ENCODE measurements at regions not wholly inside any gene's neighbourhood (a gene's known extent, or its start where the extent isn't known, plus 50 kb on each side); places are given as distances from the start of the nearest gene placed in this dataset.
"Not testable (repeated sequence)": the region's sequence is repeated elsewhere in the genome, so short reads cannot be mapped to it uniquely, and the experiment has no call there.

DNA sequence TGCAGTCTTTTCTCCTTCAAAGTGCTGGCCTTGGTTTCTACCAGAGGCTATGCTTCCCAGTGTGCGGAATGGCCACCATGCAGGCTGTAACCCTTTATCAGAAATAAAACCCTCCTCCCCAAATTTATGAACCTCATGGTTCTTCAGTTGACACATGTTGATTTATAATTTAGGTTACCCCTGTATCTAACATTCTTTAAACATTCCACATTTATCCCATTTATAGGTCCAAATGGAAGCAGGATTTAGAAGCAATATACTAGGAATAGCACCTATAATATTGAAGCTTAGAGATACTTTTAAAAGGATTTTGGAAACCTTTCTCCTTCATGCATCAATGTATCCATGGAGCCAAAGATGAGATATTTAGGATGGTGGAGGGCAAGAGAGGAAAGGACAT lies 438.8 kb upstream of the C16orf82 start (continued):
- TF ChIP-seq, protein P1, sequence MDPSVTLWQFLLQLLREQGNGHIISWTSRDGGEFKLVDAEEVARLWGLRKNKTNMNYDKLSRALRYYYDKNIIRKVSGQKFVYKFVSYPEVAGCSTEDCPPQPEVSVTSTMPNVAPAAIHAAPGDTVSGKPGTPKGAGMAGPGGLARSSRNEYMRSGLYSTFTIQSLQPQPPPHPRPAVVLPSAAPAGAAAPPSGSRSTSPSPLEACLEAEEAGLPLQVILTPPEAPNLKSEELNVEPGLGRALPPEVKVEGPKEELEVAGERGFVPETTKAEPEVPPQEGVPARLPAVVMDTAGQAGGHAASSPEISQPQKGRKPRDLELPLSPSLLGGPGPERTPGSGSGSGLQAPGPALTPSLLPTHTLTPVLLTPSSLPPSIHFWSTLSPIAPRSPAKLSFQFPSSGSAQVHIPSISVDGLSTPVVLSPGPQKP (IDR thresholded peaks at IDR 0.05; ENCODE audit: low read depth, low read length): no peak
- TF ChIP-seq SPI1 (IDR thresholded peaks at IDR 0.05; ENCODE audit: borderline replicate concordance, insufficient read depth, low read depth, low read length) (no peak), STAT1 (conservative IDR thresholded peaks at IDR 0.05) (no peak), GATAD2B (conservative IDR thresholded peaks at IDR 0.05; ENCODE audit: low read depth) (no peak), HDAC2 (IDR thresholded peaks at IDR 0.05) (no peak), RAD51 (IDR thresholded peaks at IDR 0.05) (no peak)
- TF ChIP-seq, protein P2, sequence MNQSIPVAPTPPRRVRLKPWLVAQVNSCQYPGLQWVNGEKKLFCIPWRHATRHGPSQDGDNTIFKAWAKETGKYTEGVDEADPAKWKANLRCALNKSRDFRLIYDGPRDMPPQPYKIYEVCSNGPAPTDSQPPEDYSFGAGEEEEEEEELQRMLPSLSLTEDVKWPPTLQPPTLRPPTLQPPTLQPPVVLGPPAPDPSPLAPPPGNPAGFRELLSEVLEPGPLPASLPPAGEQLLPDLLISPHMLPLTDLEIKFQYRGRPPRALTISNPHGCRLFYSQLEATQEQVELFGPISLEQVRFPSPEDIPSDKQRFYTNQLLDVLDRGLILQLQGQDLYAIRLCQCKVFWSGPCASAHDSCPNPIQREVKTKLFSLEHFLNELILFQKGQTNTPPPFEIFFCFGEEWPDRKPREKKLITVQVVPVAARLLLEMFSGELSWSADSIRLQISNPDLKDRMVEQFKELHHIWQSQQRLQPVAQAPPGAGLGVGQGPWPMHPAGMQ (IDR thresholded peaks at IDR 0.05; ENCODE audit: borderline replicate concordance): no peak

DNA sequence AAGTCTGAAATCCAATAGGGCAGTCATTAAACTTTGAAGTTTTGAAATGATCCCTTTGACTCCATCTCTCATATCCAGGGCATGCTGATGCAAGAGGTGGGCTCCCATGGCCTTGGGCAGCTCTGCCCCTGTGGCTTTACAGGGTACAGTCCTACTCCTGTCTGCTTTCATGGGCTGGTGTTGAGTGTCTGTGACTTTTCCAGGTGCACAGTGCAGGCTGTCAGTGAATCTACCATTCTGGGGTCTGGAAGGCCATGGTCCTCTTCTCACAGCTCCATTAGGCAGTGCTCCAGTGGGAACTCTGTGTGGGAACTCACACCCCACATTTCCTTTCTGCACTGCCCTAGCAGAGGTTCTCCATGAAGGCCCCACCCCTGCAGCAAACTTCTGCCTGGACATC lies 435.4 kb upstream of the C16orf82 start:
- H3K36me3 ChIP-seq (ENCODE audit: control insufficient read depth in 2 of 2, insufficient read depth in 2 of 2, low read length in 1 of 2); RAD21 ChIA-PET (ENCODE audit: unreplicated experiment); DNase-seq (ENCODE audit: low read depth, low spot score); ATAC-seq; H4K20me1 ChIP-seq (ENCODE audit: control insufficient read depth, insufficient read depth); H3K4me3 ChIP-seq; H3K9me3 ChIP-seq (replicated peaks; ENCODE audit: control insufficient read depth, insufficient read depth, low read length); H3K27me3 ChIP-seq (replicated peaks in 1 of 2; ENCODE audit: control insufficient read depth in 2 of 2, insufficient read depth in 2 of 2, low read length in 1 of 2); FAIRE-seq; POLR2A ChIA-PET; BruUV-seq (replicated peaks); H3K27ac ChIP-seq (ENCODE audit: control insufficient read depth, insufficient read depth); H3K79me2 ChIP-seq (ENCODE audit: control insufficient read depth, insufficient read depth, low read length); H2AFZ ChIP-seq (ENCODE audit: control insufficient read depth, low read depth, low read length); SMC1A ChIA-PET (ENCODE audit: uncharacterized antibody, unreplicated experiment); CTCF ChIA-PET; H3K9ac ChIP-seq (ENCODE audit: control insufficient read depth, insufficient read depth, low read length); H3K4me1 ChIP-seq (ENCODE audit: control insufficient read depth, insufficient read depth, low read length); intact Hi-C loops (cut with micrococcal nuclease; ENCODE audit: unreplicated experiment); in situ Hi-C loops (cut with MboI); H3K4me2 ChIP-seq (ENCODE audit: control insufficient read depth, insufficient read depth): not testable (repeated sequence)

Measured in GM12878 (cell line).